ENCODE measurements at regions not wholly inside any gene's neighbourhood (a gene's known extent, or its start where the extent isn't known, plus 50 kb on each side); places are given as distances from the start of the nearest gene placed in this dataset.

DNA sequence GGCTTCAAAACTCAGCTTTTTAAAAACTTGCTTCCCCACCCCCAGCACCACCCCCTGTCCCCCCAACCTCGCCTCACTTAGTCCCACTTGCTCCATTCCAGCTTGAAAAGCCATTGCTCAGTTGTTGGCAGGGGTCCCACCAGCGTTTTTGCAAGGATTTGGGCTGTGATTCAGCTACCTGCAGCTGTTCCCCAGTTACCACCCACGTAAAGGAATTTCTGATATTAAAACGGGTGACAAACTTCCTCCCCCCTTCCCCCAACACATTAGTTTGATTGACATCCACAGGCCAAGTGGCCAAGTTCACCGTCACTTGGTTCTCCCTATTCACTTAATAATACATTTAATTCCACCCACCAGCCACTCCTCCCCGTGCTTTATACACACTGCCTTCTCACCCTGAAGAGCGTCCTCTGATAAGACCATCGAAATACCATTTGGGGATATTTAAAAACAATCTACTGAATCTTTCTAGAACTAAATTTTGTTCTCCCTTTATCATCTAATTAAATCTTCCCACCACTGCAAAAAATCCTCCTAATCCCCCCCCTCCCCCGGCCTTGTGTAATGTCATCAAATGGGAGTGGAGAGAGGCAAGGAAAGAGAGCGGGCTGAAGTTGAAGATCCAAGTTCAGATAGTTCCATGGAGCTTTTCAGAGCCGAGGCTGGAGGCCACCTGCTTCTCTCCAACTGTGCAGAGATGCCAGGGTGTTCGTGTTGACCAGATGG is 55.1 kb downstream of the SOX9 start:
- no peak overlapping the region for H3K4me3 ChIP-seq (ENCODE audit: low read length)
- peak; percentile 96 for DNase-seq (ENCODE audit: low read depth)
- TF ChIP-seq, protein P1, sequence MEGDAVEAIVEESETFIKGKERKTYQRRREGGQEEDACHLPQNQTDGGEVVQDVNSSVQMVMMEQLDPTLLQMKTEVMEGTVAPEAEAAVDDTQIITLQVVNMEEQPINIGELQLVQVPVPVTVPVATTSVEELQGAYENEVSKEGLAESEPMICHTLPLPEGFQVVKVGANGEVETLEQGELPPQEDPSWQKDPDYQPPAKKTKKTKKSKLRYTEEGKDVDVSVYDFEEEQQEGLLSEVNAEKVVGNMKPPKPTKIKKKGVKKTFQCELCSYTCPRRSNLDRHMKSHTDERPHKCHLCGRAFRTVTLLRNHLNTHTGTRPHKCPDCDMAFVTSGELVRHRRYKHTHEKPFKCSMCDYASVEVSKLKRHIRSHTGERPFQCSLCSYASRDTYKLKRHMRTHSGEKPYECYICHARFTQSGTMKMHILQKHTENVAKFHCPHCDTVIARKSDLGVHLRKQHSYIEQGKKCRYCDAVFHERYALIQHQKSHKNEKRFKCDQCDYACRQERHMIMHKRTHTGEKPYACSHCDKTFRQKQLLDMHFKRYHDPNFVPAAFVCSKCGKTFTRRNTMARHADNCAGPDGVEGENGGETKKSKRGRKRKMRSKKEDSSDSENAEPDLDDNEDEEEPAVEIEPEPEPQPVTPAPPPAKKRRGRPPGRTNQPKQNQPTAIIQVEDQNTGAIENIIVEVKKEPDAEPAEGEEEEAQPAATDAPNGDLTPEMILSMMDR (conservative IDR thresholded peaks at IDR 0.05; ENCODE audit: low read depth, low read length): no peak

DNA sequence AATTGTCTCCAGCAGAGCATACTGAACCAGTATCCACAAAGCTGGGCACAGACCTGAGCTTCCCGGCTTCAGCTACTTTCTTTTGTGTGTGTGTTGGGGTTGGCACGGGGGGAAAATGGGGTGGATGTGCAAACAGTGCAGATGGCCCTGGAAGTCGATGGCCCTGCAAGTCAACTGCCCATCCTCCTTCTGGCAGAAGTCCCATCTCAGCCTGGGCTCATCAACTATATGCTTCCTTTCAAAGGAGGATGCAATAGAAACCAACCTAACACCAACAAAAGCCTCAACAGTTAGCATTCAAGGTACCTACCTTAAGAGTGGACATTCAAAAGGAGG is 55.7 kb downstream of the SOX9 start:
- DNase-seq (ENCODE audit: low read depth): no peak
- TF ChIP-seq, protein P1 (conservative IDR thresholded peaks at IDR 0.05; ENCODE audit: low read depth, low read length): no peak
- no peak overlapping the region for H3K4me3 ChIP-seq (ENCODE audit: low read length)

DNA sequence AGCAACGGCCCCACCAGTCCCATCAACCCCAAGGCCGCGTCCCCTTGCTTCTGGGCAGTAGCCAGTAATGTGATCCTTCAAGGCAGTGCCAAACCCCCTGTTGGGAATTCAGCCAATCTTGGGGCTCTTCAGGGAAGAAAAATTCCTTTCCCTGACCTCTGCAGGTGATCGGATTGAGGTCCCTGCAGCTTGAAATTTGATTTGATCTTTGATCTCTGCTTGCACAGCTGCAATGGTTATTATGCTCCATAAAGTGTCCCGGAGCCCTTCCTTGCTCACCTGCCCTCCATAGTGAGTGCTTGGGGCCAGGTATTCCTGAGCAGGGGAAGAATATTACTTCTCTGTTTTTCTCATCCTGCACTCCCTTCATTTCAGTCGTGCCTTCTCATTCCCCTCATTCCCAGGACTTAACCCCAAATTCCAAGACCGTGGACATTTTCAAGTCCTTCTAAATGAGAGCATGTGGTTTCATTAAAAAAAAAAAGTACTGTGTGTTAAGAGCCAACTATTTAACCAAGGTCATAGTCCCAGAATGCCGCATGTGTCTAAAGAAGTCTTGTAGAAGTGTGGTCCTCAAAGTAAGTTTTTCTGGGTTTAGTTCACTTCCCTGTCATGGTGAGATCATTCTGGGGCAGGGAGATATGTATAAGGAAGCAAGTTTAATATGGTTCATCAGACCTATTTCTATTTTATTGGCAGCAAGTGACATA is 56.3 kb downstream of the SOX9 start:
- TF ChIP-seq, protein P1 (conservative IDR thresholded peaks at IDR 0.05; ENCODE audit: low read depth, low read length): no peak
- DNase-seq (ENCODE audit: low read depth): peak; percentile 59
- no peak overlapping the region for H3K4me3 ChIP-seq (ENCODE audit: low read length)

DNA sequence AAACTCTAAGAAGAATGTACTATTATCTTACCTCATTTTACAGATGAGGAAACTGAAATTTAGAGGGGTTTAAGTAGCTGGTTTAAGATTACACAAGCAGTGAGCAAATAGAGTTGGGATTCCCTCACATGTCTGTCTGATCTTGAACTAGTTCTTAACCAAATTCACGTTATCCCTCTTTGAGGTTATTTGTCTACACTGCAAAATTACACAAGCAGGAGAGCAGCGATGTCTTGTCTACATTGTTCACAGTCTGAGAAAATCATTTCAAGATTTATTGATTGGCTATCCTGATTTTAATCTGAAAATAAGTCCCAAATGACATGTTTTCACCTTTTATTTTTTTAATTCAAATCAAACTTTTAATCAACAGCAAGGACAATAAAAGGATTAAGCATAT is 56.9 kb downstream of the SOX9 start:
- DNase-seq (ENCODE audit: low read depth): no peak
- TF ChIP-seq, protein P1 (conservative IDR thresholded peaks at IDR 0.05; ENCODE audit: low read depth, low read length): no peak
- no peak overlapping the region for H3K4me3 ChIP-seq (ENCODE audit: low read length)

DNA sequence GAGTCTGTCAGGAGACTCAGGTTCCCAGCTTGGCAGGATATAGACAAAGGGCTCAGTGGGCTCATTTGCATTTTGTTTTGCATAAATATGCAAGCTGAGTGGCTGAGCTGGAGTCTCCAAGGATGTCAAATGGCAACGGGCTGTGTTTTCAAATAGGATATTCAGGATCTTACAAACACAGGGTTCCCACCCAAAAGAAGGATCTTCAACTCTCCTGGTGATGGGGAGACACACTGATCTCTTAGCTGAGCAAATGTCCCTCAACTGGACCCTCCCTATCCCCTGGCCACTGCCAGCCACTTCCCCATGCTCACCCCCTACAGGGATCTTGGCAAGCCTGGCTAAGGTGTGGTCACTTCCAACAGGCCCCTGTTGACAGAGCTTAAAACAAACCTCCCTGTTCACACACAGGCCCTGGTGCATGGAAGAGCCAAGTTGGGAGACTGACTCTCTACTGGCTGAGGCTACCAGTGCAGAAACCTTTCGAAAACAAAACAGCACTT is 61.6 kb downstream of the SOX9 start:
- no peak overlapping the region for H3K4me3 ChIP-seq (ENCODE audit: low read length)
- TF ChIP-seq, protein P1 (conservative IDR thresholded peaks at IDR 0.05; ENCODE audit: low read depth, low read length): no peak
- DNase-seq (ENCODE audit: low read depth): no peak

DNA sequence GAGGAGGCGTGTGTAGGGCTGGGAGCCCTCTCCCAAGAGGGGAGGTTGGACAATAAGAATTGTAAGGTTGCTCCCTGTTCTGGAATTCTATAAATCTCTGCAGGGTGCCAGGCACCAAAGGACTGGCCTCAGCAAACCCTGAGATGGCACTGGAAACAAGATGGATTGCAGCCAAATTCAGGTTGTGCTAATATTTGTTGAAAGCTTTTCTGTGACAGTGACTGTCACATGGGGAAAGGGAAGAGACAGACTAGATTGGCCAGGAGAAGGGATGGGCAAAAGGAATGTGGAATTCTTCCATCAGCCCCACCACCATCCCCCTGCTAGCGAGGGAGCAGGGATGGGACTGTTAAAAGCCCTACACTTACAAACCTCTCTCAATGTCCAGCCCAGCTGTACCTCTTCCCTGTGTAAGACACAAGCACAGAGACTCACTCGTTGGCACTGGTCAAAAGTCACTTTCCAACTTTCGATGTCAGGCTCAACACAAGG is 62.4 kb downstream of the SOX9 start:
- no peak overlapping the region for H3K4me3 ChIP-seq (ENCODE audit: low read length)
- no peak for DNase-seq (ENCODE audit: low read depth)
- TF ChIP-seq, protein P1 (conservative IDR thresholded peaks at IDR 0.05; ENCODE audit: low read depth, low read length): no peak
